ENCODE measurements at regions not wholly inside any gene's neighbourhood (a gene's known extent, or its start where the extent isn't known, plus 50 kb on each side); places are given as distances from the start of the nearest gene placed in this dataset.

GRCh38 chr14:65827520-65827919 lies 415.0 kb downstream of the FUT8 start:
- Histone ChIP-seq H3K9me3 (ENCODE audit: control insufficient read depth, insufficient read depth, low read length) (no peaks in the 10 kb centered on the region), H4K5ac (ENCODE audit: low read depth, low read length) (no peak overlapping the region), H3K4me2 (ENCODE audit: low read depth, low read length) (no peak overlapping the region), H3K4me3 (ENCODE audit: insufficient read depth, low read depth, low read length) (no peak overlapping the region), H2AFZ (replicated peaks; ENCODE audit: low read length, poor library complexity) (no peak overlapping the region), H4K8ac (ENCODE audit: low read depth in 2 of 2, low read length in 2 of 2) (no peak overlapping the region), H3K14ac (replicated peaks; ENCODE audit: low read depth, low read length) (no peak overlapping the region), H3K23ac (ENCODE audit: low read depth, low read length) (no peak overlapping the region), H3K56ac (ENCODE audit: extremely low read depth, insufficient read depth, low read length) (no peak overlapping the region), H2BK120ac (ENCODE audit: low read depth, low read length) (no peak overlapping the region), H3K9me1 (ENCODE audit: insufficient read depth, low read length) (no peaks in the 10 kb centered on the region), H2BK20ac (ENCODE audit: low read depth, low read length) (no peak overlapping the region), H2BK15ac (ENCODE audit: low read depth, low read length) (no peak overlapping the region), H3K79me1 (ENCODE audit: low read depth in 1 of 2, low read length in 2 of 2) (no peaks in the 10 kb centered on the region), H4K20me1 (ENCODE audit: insufficient read depth, low read length) (no peaks in the 10 kb centered on the region), H2AK9ac (replicated peaks; ENCODE audit: low read depth, low read length, poor library complexity) (no peak overlapping the region), H3K4me1 (ENCODE audit: control insufficient read depth, insufficient read depth, low read length) (no peaks in the 10 kb centered on the region), H3K27ac (ENCODE audit: insufficient read depth, low read length) (no peak overlapping the region), H3K18ac (ENCODE audit: low read depth, low read length) (no peak overlapping the region), H3K4ac (ENCODE audit: low read depth, low read length) (no peak overlapping the region), H2BK5ac (ENCODE audit: low read depth, low read length, poor library complexity, severe bottlenecking) (no peak overlapping the region), H4K91ac (ENCODE audit: insufficient read depth, low read depth, low read length) (no peak overlapping the region), H3K36me3 (ENCODE audit: control insufficient read depth, insufficient read depth, low read length) (no peaks in the 10 kb centered on the region), H3K27me3 (ENCODE audit: control insufficient read depth, insufficient read depth, low read length) (peaks cover 36% of the 10 kb centered on the region), H2AK5ac (ENCODE audit: low read depth, low read length) (no peak overlapping the region), H3K9ac (ENCODE audit: low read depth, low read length) (no peak overlapping the region)
- intact Hi-C loops (cut with micrococcal nuclease), result loop anchor here (10.0 kb wide), 1 partner anchor 127 kb away; no protein-coding TSS in a partner anchor
- dilution Hi-C loops (cut with HindIII; ENCODE audit: low sequenced_read_pairs, unreplicated experiment), result no loop called here
- in situ Hi-C loops (cut with MboI; ENCODE audit: low sequenced_read_pairs), result loop anchor here (5.0 kb wide), 1 partner anchor 665 kb away; no protein-coding TSS in a partner anchor
- CTCF ChIA-PET, result interaction anchor here (1.2 kb wide), 1 partner anchor 412 kb away, joined by 3 read pairs; no protein-coding TSS in a partner anchor
- ATAC-seq (ENCODE audit: low read depth), result no peak
- BruUV-seq (replicated peaks), result no TSS peak
- POLR2A ChIA-PET (ENCODE audit: unreplicated experiment), result no interaction called here
- DNase-seq, result no peak
- WGBS, 2 experiments (ENCODE audit: extremely low coverage in 2 of 2, insufficient read length in 1 of 2), result 74% methylated on average over 4 of the region's 6 CpGs; no CpG with 5 or more reads in 1 of the 2 experiments
- TF ChIP-seq FOS (IDR thresholded peaks at IDR 0.05; ENCODE audit: low read depth, low read length), result no peak
- no peak for TF ChIP-seq MAFK (IDR thresholded peaks at IDR 0.05; ENCODE audit: low read depth, low read length)
- TF ChIP-seq POLR2A (IDR thresholded peaks at IDR 0.05; ENCODE audit: low read depth, low read length), result no peak
- TF ChIP-seq MAZ (IDR thresholded peaks at IDR 0.05; ENCODE audit: borderline replicate concordance, low read depth, low read length), result no peak
- TF ChIP-seq USF2 (IDR thresholded peaks at IDR 0.05; ENCODE audit: low read depth, low read length), result no peak
- TF ChIP-seq MXI1 (IDR thresholded peaks at IDR 0.05; ENCODE audit: borderline replicate concordance, low read depth, low read length), result no peak
- TF ChIP-seq BHLHE40 (IDR thresholded peaks at IDR 0.05; ENCODE audit: low read depth, low read length), result no peak
